GM21723 (cell line): ENCODE measurements at regions not wholly inside any gene's neighbourhood (a gene's known extent, or its start where the extent isn't known, plus 50 kb on each side); places are given as distances from the start of the nearest gene placed in this dataset.

Experiments used
- ATAC-seq: cut with Tn5 transposase; IDR thresholded peaks from one replicate; pipeline ENCODE4 v1.9.1; 2021; ENCODE audit warnings: mild to moderate bottlenecking, moderate library complexity; ENCODE audit not compliant: unreplicated experiment

GRCh38 chr2:15776992-15777702 lies 163.2 kb upstream of the MYCN start:
- no peak for ATAC-seq

- no peak for ATAC-seq
Observed at GRCh38 chr2:15777795-15778371, 162.5 kb upstream of the MYCN start.

DNA sequence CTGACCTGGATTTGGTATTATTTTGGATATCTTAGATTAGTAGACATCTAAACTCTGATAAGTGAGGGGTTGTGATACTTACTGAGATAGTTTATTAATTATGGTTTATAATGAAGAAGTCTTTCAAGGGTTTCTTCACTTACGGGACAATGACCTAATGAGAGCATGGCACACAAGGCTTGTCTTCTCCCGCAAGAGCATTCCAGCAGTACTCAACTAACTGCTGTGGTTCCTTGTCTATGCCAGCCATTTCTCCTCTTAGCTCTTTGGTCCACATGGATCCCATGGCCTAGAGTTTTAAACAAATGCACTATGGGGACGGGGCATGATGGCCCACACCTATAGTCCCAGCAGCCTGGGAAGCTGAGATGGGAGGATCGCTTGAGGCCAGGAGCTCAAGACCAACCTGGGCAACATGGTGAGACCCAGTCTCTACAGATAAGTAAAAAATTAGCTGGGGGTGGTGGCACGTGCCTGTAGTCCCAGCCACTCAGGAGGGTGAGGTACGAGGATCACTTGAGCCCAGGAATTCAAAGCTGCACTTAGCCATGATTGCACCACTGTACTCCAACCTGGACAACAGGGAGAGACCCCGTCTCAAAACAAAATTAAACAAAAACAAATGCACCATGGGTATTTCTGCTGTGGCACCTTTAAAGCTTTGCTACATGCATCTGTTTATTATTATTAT lies 161.7 kb upstream of the MYCN start:
- no peak for ATAC-seq

DNA sequence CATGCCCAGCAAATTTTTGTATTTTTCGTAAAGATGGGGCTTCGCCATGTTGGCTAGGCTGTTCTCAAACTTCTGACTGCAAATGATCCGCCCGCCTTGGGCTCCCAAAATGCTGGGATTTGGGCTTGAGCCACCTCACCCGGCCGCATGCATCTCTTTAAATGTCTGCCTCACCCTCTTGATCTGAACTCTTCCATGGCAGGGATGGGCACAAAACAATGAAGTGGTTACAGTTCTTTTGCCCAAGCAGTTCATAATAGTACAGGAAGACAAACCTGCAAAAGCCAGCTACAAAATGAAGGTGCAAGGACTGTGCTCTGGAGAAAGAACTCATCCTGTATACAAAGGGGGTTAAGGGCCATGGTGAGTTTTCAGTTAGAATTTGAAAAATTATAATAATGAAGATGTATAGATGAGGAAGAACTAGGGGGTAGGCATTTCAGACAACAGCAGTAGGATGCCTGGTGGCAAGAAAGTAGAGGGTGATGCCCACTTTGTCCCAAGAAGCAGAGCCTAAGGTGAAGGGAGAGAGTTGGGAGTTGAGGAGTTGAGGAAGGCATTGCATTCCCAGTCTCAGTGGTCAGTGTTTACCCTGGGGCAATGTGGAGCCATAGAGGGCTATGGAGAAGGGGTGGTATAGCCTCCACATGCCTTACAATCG lies 160.8 kb upstream of the MYCN start:
- ATAC-seq, result no peak

DNA sequence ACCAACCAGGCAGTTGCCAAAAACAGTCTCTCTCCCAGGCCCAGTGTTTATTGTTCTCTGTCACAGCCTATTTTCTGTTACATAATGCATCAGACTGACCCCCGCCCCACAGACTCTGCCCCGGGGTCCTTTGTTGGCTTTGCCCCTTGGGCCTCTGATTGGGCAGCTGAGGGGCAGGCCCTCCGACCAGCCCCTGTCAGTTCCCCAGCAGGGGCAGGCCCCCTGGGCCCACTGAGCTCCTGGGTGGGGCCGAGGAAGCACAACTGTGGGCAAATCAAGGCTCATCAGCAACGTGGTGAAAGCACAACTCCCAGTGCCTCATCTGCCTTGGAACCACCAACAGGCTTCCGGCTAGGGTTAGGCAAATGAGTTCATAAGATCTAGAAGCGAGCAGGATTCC lies 160.1 kb upstream of the MYCN start:
- ATAC-seq, result no peak

DNA sequence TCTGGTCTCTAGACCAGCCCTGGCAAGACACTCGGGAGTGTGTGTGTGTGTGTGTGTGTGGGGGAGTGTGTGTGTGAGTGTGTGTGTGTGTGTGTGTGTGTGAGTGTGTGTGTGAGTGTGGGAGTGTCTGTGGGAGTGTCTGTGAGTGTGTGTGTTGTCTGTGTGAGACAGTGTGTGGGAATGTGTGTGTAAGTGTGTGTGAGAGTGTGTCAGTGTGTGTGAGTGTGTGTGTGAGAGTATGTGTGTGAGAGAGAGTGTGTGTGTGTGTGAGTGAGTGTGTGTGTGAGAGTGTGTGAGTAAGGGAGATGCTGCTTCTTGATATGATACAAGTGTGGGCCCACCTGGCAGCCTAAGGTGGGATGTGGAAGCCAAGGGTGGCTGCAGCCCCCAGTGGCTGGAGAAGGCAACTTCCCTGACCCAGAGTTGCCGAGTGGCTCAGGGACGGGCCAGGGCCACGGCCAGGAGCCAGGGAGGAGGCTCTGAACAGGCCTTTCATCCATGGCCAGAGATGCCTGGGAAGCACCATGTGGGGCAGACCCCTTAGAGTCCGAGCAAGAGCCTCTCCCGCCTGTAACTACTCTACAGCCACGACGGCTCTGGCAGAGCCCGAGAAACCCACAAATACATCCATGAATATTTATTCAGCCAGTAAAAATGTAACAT lies 159.3 kb upstream of the MYCN start:
- no peak for ATAC-seq

DNA sequence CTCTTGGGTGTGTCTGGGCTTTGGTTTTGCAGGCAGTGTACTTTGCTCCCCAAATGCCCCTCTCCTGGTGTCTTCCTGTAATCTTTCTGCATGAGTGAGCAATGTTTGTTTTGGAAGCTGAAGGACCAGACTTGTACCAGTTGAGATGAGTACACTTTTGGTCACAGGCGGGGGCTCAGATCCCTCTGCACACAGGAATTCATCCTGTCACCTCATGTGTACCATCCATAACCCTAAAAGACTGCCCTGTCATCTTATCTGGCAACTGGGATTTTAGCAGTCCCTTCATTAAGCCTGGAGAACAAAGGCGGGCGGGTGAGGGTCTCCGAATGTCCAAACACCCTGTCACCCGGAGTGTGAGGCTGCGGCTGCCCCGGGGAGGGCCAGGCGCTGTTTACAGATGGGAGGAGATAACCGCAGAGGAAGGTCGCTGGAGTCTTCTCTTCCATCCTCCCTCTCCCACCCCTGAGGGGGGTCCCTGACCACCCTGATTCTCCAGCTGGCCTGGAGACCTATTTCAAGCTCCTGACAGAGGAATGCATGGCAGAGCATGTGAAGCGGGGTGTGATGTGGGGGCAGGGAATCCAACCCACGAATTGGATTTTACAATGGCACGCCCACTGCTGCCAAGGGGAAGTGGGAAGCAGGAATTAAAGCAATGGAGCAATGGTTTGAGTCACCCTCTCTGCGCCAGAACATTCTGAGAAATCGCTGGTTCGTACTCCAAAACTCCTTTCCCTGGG lies 158.2 kb upstream of the MYCN start:
- ATAC-seq, result no peak

DNA sequence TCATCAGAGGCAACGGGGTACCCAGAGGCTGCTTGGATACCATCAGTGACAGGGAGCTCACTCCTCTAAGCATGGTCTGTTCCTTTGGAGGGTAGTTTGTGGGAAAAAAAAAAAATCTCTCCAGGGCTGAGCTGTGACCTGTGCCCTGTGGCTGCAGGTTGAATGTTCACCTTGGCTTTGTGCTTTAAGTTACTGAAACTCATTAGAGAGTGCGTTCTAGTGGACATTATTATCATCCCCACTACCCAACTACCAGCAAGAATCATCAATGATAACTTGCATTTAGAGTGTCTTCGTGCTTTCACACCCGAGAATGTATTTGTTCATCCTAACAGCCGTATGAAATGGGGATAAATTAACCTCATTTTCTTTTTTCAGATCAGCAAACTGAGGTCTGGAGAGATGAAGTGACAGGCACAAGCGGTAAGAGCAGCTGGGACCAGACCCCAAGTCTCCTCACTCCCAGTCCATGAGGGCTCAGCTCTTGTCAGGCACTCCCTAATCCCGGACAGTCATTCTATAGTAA lies 157.5 kb upstream of the MYCN start:
- ATAC-seq, result no peak

DNA sequence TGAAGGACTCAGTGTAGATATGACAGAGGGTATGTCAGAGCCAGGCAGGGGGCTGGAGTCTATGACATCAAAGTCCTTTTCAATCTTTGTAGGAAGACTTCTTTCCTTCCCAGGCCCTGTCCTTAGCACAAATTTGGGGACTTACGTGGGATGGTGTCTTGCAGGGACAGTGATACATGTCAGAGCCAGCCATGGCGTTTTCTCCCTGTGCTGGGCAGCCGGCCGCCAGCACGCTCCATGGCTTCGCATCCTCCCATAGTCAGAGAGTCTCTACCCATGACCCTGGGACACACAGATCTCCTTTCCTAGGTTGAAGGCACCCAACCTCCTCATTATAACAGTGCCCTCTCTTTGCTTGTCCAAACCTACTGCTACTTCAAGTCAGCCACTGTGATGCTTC lies 156.9 kb upstream of the MYCN start:
- ATAC-seq, result no peak

GRCh38 chr2:15784106-15784885 lies 156.1 kb upstream of the MYCN start:
- no peak for ATAC-seq

GRCh38 chr2:15784886-15785801 lies 155.2 kb upstream of the MYCN start:
- ATAC-seq, result no peak

DNA sequence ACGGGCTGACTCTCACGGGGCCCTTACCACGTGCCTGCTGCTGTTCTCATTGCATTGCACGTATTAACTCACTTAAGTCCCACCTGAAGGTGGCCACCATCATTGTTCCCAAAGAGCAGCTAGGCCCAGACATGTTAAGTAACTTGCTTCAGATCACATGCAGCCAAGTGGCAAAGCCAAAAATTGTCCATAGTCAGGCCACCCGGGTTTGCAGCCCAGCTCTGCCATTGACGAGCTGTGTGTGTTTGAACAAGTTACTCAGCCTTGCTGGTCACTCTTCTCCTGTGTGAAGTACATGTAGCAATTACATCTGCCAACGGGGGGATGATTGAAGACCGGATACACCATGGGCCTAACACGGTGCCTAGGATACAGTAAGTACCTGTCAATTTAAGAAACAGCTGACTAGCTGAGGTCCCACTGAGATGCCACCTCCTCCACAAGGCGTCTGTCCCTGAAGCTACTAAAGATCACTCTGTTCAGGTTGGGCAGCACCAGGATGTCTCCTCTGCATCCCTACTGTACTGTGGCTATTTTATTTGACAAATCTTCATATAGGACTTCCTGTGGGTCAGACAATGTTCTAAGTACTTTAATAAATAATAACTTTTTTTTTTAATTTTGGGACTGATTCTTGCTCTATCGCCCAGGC lies 154.2 kb upstream of the MYCN start:
- ATAC-seq, result no peak

GRCh38 chr2:15786901-15787300 lies 153.4 kb upstream of the MYCN start:
- ATAC-seq, result no peak

GRCh38 chr2:15787535-15788454 lies 152.6 kb upstream of the MYCN start:
- ATAC-seq, result no peak

DNA sequence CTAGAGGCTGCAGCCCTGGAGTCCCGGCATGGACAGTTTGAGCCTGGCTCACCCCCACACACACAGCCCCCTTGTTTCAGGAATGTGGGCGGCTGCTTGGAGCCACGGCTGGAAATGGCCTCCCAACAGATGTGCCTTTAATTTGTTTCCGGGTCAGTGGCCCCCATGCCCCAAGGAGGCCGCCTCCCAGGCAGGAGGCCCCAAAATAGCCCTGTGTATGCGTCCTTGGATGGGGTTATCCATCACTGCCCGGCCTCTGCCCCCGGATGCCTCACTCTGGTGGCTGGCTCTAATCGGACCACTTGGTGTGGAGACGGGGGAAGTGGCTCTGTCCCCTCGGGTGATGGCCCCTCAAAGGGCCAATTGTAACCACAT lies 151.9 kb upstream of the MYCN start:
- no peak for ATAC-seq

DNA sequence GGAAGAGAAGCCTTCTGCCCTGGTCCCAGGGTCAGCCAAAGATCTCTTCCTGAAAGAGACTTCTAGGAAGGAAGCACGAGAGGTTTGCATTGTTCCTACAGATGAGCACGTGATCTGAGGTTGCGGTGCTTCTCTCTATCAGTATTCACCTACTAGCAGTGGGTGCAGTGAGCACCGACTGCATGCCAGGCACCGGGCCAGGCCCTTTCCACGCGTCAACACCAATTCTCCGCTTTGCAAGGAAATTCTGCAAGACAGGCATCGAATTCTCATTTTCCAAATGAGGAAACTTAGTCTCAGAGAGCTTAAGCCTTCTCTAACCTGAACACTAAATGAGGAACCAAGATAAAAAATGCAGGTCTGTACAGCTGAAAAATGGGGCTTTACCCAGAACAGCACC lies 151.5 kb upstream of the MYCN start:
- ATAC-seq, result no peak
